ENCODE measurements at regions not wholly inside any gene's neighbourhood (a gene's known extent, or its start where the extent isn't known, plus 50 kb on each side); places are given as distances from the start of the nearest gene placed in this dataset.
"Not testable (repeated sequence)": the region's sequence is repeated elsewhere in the genome, so short reads cannot be mapped to it uniquely, and the experiment has no call there.

DNA sequence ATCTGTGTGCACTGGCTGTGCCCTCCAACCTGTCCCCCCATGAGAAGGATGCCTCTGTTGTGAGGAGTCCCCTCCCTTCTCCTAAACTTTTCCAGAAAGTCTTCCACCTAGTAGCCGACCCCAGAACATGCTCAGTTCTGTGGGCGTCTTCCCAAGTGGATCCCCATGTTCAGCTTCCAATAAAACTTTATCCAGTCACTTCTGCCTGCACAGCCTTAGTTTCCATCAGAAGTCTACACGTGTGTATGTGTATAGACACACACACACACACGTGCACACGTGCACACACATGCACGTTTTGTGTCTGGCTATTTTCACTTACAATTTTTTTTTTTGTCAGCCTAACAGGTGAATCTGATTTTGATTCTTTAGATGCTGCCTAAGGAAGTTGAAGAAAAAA, 115.1 kb downstream of the RTP5 start:
- no peak for DNase-seq

DNA sequence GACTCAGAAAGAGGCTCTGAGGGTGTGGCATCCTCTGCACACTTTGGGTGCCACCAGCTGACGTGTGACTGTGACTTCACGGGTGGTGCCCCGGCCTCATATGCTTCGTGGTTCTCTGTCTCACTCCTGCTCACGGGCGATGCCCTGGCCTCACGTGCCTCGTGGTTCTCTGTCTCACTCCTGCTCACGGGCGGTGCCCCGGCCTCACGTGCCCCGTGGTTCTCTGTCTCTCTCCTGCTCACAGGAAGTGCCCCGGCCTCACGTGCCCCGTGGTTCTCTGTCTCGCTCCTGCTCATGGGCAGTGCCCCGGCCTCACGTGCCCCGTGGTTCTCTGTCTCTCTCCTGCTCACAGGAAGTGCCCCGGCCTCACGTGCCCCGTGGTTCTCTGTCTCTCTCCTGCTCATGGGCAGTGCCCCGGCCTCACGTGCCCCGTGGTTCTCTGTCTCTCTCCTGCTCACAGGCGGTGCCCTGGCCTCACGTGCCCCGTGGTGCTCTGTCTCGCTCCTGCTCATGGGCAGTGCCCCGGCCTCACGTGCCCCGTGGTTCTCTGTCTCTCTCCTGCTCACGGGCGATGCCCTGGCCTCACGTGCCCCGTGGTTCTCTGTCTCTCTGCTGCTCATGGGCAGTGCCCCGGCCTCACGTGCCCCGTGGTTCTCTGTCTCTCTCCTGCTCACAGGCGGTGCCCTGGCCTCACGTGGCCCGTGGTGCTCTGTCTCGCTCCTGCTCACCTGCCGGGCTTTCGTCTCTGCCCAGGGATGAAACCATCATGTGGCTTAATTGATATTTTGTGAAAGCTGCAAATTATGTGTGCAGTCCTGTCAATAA, 115.8 kb downstream of the RTP5 start:
- peak; percentile 51 for DNase-seq

DNA sequence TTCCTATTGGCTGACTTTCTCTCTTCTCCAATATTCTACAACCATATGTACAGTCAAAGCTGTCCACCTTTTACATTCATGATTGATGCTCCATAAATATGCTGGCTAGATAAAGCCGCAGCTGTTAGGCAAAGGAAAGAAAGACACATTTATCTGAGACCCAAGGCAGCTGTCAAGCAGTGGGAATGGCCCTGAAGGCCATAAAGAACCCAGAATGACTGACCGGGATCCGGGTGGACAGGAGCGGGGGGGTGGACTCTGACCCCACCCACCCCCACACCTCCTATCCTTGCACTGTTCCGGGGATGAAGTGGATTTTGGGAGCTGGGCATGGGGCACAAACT, 116.4 kb downstream of the RTP5 start:
- DNase-seq, result no peak

DNA sequence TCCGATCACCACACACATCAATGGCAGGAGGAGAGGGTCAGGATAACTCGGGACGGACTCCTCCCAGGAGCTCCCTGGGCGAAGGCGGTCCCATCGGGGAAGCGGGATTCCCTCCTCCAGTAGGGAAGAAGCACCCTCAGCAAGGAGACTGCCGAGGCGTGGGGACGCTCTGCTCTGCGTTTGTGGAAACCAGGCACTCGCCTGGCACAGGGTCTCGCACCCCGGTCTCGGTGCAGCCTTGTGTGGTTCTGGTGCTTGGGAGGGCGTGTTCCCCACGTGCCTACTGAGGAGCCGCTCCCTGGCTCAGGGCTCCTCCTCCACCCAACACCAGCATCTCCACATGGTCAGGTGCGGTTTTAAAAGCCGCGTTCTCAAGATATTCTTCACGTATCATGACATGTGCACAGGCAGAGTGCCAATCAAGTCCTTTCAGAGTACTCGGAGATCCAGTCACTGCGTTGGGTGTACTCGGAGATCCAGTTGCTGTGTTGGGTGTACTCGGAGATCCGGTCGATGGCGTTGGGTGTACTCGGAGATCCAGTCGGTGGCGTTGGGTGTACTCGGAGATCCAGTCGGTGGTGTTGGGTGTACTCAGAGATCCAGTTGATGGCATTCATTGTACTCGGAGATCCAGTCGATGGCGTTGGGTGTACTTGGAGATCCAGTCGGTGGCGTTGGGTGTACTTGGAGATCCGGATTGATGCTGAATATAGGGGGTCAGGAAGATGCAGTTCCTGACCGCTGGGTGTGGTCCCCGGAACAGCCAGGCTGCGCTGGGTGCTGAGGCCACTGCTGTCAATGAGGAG, 117.5 kb downstream of the RTP5 start:
- DNase-seq, result no peak

DNA sequence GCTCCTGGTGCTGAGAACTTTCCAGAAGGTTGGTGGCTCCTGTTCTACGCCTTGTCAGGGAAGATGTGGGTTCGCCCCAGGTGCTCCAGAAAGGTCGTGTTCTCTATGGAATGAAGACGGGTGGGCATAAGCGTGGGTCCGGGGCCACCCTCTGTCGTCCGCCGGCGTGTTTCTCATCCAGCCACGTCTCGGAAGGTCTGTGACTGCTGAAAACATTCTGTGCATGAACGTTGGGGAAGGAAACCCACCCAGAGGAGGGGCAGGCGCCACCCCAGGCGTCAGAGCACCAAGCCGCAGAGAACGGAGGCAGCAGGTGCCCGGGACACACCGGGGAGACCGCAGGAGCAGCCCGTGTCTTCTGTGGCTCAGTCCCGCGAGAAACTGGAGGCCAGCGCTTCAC, 118.2 kb downstream of the RTP5 start:
- DNase-seq, result no peak

DNA sequence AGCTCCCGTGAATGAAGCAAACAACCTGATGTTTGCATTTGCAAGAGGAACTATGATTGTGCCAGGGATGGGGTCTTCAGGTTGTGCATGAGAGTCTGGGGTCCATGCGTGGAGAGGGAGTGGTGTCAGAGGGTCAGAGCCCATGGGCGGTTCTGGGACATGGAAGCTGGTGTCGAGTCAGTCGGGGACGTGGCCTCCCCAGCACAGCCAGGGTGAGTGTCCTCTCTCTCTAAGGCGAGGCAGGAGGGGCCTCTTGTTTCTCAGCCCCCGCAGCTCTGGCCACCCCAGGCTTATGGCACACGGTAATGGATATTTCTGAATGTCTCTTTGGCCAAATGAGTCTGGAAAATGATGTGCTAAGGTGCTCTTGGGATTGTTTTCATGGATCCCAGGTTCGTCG, 118.6 kb downstream of the RTP5 start:
- no peak for DNase-seq

DNA sequence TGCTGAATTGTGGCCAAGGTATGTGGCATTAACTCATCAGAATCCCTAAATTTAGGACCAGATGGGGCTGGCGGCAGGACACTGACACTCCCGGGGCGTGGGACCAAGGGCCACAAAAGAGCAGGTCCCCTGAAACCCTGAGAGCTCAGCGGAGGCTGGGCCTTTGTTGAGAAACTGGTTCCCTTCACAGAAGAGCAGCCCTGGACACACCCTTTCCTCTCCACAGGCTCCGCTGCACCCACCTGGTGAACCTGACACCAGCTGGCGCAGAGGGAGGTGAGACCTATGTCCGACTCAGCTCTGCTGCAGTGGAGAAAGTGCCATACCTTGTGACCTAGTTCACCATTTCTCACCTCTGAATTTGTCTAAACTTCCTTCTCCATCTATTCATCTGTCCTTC, 119.5 kb downstream of the RTP5 start:
- DNase-seq, result no peak

DNA sequence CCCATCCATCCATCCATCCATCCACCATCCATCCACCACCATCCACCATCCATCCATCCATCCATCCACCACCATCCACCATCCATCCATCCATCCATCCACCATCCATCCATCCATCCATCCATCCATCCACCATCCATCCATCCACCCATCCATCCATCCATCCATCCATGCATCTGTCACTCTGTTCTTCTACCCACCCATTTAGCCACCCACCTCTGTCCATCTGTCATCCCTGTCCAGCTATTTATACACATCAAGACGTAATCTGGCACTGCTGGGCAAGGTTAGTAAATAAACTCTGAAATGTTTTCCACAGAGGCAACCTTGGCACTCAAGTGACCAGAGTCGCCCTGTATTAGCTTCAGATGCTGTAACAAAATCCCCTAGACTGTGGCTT, 120.9 kb downstream of the RTP5 start:
- no peak for DNase-seq

DNA sequence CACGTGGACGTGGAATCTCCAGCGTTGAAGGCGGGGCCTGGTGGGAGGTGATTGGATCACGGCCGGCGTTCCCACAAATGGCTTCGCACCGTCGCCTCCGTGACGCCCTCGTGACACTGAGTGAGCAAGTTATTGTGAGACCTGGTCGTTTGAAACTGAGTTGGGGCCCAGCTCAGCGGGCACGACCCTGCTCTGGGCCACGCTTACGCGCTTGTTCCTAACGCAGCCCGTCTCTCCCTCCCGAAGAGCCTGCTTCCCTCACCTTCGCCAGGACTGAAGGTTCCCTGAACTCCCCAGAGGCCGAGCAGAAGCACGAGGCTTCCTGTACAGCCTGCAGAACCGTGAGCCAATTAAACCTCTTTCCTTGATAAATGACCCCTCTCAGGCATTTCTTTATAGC, 121.8 kb downstream of the RTP5 start:
- DNase-seq, result no peak

DNA sequence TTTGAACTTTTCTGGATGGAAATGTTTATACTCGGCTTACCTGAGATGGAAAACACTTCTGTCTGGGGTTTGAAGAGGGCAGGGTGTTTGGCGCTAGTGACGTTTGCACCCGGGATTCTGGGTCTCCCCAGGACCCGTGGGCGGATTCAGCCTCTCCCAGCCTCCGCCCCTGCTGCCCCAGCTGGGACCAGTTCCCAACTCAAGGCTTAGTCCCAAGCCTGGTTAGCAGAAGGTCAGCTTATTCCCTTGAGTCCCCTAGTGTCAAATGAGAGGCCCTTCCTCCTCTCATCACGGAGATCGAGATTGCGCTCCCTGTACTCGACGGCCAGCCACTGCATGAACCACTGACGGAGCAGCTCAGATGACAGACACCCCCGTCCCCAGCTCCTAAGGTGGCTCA, 123.2 kb downstream of the RTP5 start:
- no peak for DNase-seq

DNA sequence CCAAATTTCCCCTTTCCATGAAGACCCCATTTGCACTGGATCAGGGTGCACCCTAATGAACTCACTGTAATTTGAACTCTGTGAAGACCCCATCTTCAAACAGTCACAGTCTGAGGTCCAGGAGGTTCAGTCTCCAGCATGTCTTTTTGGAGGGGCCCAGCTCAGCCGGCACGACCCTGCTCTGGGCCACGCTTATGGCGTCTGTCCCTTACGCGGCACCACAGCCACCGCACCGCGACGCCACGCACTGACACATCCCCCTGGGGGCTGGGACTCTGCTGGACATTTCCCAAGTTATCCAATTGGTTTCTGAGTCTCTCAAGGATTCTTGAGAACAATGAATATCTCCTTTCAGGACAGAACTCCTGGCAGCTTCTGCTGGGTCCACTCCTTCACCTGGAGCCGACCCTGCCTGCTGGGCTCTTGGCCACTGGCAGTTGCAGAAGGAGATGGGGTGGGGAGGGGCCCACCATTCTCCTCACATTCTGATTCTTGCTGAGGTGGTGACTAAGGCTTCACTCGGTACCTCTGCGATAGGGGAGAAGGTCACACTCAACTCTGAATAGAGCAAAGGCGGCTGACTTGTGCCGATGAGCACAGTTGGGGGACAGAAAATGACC, 124.0 kb downstream of the RTP5 start:
- no peak for DNase-seq

DNA sequence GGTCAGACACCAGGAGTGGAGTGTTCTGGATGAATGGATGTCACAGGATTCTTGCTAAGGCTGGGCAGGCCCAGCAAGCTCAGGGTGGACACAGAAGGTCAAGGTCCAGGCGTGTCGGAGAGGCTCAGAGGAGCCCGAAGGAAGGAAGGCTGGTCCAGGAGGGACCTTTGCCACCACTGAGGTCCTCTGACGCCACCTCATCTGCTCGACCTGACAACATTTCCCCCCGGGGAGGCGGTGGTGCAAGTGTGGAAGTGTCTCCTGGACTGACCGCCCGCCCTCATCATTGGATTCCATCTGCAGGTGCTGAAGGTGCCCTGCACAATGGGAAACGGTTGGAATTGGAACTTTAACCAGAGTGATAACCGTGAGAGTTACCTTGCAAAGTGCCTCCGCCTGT, 124.6 kb downstream of the RTP5 start:
- no peak for DNase-seq

DNA sequence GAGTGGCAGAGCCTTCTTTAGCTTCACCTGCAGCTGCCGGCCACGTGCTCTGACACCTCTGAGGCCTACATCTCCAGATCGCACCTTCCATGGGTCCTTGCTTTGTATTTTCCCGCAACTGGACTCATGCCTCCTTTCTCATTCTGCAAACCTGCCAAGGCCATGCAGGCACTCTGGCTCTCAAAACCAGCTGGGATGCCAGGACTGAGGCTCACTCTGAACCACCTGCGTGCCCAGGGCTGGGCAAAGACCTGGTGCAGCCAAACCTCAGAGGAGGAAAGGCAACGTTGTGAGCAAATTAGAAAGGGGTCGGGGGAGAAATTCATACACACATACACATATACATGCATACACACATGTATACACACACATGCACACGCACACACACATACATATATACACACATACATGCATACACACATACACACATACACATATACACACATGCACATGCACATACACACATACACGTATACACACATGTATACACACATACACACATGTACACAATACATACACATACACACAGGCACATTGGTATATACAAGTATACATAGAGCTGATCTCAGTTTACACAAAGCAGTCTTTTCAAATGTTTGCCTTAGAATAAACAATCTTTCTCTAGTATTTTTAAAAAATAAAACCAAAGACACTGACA, 125.2 kb downstream of the RTP5 start:
- no peak for DNase-seq

DNA sequence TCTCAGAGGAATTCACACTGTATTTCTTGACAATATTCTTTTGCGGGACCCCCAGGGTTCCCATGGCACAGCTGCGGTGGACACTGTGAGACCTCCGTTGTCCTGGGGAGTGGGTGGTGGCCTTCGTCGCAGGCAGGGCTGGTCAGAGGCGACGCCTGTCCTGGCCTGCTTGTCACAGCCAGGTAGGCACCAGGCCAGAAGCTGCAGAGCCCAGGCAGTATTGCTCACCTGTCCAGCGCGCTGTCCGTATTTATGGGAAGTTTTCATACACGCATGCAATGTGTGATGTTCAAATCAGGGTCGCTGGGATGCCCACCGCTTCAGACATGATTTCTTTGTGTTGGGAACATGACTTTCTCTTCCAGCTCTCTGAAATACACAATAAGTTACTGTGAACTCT, 126.6 kb downstream of the RTP5 start:
- DNase-seq, result no peak

DNA sequence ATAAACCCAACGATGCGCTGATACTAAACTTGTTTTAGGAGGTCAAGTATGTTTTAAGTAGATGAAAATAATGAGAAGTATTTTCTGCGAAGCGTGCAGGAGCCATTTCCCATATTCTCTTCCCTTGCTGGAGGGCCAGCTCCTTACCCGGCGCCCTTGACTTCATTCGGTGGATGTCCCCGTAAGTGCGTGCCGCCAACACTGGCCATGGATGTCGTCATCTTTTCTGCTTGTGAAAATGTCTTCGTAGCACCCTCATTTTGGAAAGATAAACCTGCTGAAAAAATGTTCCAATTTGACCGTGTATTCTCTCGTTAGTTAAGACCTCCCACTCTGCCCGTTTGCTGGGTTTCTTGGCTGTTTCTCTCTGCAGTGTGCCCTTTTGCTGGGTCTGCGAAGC, 127.5 kb downstream of the RTP5 start:
- no peak for DNase-seq

DNA sequence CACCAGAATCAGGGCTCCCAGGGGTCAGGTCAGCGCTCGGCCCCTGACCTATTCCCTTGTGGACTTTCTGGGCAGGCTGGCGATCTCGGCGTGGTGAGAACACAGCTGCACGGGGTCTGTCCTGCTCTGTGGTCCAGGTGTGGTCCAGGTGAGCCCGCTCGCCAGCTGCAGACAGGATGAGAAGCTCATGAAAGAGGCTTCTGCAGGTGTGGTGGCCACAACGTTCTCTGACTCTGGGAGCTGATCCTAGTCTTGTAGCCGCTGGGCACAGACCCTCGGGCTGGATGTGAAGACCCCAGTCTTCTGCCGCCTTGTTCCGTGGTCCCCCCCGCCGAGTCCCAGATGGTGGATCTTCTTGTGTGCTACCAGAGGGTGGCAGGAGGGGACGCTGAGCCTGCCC, 129.7 kb downstream of the RTP5 start:
- no peak for DNase-seq

DNA sequence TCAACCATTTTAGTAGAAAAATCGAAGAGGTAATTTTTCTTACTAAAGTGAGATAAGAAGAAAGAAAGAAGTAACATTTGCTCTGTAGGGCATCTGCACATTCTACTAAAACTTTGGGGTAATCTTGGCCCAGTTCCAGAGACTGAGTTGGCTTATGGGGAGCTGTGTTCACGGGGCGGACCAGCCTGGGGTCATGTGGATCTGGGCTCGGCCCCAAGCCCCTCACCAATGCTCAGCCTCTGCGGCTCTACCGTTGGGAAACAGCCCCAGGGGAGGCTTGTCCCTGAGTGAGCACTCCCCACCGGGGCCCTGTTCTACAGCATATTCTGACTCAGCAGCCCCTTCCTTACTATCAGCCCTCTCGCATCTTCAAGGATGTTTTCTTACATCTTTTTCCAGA, 132.3 kb downstream of the RTP5 start:
- DNase-seq, result no peak

DNA sequence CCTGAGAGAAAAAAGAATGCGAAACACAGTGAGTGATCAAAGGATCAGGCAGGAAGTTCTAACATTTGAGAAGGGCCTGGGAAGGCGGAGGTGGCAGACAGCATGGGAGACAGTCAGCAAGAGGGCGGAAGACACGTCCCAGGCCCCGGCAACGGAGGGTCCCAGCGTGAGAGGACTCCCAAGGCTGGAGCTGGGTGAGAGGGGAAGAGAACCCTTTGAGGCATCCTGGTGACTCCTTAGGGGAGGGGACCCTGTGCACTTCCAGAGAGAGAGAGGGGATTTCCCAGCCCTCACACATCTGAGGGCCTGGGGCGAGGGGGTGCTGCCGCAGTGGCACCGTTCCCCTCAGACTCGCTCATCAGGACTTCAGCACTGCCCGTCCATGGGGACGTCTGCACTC, 133.4 kb downstream of the RTP5 start:
- no peak for DNase-seq

DNA sequence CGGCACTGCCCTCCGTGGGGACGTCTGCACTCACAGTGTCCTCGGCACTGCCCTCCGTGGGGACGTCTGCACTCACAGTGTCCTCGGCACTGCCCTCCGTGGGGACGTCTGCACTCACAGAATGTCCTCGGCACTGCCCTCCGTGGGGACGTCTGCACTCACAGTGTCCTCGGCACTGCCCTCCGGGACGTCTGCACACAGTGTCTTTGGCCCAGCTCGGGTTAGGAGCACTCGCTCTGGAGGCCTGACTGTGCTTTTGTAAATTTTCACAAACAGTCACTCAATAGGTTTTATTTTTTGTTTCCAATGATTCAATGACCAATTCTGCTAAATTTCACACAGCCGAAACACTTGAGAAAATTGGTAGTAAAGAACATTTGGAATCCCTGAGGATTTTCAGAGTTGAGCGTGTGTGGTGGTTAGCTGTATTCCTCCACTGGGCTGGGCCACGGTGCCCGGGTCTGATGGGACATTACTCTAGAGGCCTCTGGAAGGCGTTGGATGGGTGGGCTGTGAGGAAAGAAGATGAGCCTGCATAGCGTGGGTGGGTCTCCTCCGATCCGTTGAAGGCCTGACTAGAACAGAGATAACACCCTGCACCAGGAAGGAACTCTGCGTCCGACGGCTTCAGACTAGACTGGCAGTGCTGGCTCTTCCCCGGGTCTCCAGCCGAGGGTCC, 134.8 kb downstream of the RTP5 start:
- DNase-seq, result no peak

DNA sequence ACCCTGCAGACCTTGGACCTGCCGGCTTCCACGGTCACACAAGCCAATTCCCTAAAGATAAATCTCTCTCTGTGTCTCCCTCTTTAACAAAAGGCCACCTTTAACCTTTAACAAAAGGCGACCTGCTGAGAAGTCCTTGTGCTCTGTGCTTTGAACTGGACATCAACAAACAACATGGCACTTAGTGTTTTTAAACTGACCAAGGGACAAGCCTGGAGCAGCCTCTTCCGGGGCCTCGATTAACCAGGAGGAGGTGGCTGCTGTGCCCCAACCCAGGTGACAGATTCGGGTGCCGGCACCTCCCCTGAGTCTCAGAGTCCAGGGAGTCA, 135.3 kb downstream of the RTP5 start:
- DNase-seq, result no peak

DNA sequence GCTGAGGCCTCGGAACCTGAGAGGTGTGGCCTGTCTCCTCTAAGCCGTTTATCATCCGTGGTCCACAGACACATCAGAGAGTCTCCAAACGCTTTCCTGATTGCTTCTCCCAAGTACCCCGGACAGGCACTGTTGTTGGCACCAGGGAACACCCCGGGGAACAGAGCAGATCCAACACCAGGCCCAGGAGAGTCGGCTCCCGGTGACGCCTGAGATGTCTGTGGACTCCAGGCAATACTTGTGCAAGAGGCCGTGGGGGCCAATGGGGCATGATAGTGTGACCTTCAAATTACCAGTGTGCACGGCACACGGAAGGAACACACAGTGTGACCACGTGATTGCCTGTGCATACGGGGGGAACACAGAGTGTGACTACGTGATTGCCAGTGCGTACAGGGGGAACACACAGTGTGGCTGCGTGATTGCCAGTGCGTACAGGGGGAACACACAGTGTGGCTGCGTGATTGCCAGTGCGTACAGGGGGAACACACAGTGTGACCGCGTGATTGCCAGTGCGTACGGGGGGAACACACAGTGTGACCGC, 136.6 kb downstream of the RTP5 start:
- DNase-seq, result not testable (repeated sequence)

DNA sequence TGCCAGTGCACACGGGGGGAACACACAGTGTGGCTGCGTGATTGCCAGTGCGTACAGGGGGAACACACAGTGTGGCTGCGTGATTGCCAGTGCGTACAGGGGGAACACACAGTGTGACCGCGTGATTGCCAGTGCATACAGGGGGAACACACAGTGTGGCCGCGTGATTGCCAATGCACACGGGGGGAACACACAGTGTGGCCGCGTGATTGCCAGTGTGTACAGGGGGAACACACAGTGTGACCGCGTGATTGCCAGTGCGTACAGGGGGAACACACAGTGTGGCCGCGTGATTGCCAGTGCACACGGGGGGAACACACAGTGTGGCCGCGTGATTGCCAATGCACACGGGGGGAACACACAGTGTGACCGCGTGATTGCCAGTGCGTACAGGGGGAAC, 139.4 kb downstream of the RTP5 start:
- DNase-seq, result not testable (repeated sequence)

DNA sequence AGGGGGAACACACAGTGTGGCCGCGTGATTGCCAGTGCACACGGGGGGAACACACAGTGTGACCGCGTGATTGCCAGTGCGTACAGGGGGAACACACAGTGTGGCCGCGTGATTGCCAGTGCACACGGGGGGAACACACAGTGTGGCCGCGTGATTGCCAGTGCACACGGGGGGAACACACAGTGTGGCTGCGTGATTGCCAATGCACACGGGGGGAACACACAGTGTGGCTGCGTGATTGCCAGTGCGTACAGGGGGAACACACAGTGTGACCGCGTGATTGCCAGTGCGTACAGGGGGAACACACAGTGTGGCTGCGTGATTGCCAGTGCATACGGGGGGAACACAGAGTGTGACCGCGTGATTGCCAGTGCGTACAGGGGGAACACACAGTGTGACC, 140.3 kb downstream of the RTP5 start:
- DNase-seq, result not testable (repeated sequence)

All from activated CD8-positive, alpha-beta memory T cell treated with anti-CD3 and anti-CD28 coated beads, Interleukin-2, amount 50 U/mL, for 4 hours (primary cell).